ENCODE measurements at regions not wholly inside any gene's neighbourhood (a gene's known extent, or its start where the extent isn't known, plus 50 kb on each side); places are given as distances from the start of the nearest gene placed in this dataset.
A peak's percentile ranks its signal among the peaks of the same experiment; 100 is the strongest.

- Histone ChIP-seq H3K27me3 (replicated peaks; ENCODE audit: control insufficient read depth, insufficient read depth, low read length) (no peaks in the 10 kb centered on the region), H3K4me3 (ENCODE audit: low read depth, low read length) (no peak overlapping the region), H3K36me3 (ENCODE audit: control insufficient read depth, insufficient read depth, low read length) (no peaks in the 10 kb centered on the region), H3K4me1 (no peaks in the 10 kb centered on the region), H3K9me3 (0 out of 2 replicates have a peak, but pooled peaks cover 4% of the 10 kb centered on the region)
- peak in 1 of 2 experiments; percentile 26 for DNase-seq
- no peak overlapping the region for H3K27ac Mint-ChIP-seq (ENCODE audit: unreplicated experiment)
- H3K27me3 Mint-ChIP-seq (ENCODE audit: insufficient read depth, unreplicated experiment): no peaks in the 10 kb centered on the region
- POLR2A ChIA-PET: no interaction called here
- H3K36me3 Mint-ChIP-seq (ENCODE audit: insufficient read depth, unreplicated experiment): no peaks in the 10 kb centered on the region
- H3K9me3 Mint-ChIP-seq (ENCODE audit: unreplicated experiment): no peaks in the 10 kb centered on the region
- H3K4me1 Mint-ChIP-seq (ENCODE audit: low read depth, unreplicated experiment): no peaks in the 10 kb centered on the region
- intact Hi-C loops (cut with micrococcal nuclease; ENCODE audit: unreplicated experiment): loop anchor here (1.0 kb wide), 1 partner anchor 496 kb away; no protein-coding TSS in a partner anchor
- H3K4me3 Mint-ChIP-seq (ENCODE audit: unreplicated experiment): no peak overlapping the region
- TF ChIP-seq CTCF (IDR thresholded peaks at IDR 0.05; ENCODE audit: insufficient read depth in 1 of 2, low read depth in 1 of 2, low read length in 1 of 2, severe bottlenecking in 1 of 2, unreplicated experiment in 1 of 2): peak; percentile 32 to 45
- CTCF ChIA-PET: no interaction called here
- BruUV-seq (replicated peaks): no TSS peak
Measured at GRCh38 chr9:31799953-31800609, 584.4 kb upstream of the ACO1 start.

GRCh38 chr9:31807574-31808256, 576.7 kb upstream of the ACO1 start:
- no peaks in the 10 kb centered on the region for H3K4me1 ChIP-seq
- H3K27me3 ChIP-seq (replicated peaks; ENCODE audit: control insufficient read depth, insufficient read depth, low read length): no peaks in the 10 kb centered on the region
- Mint-ChIP-seq H3K9me3 (ENCODE audit: unreplicated experiment) (no peaks in the 10 kb centered on the region), H3K36me3 (ENCODE audit: insufficient read depth, unreplicated experiment) (no peaks in the 10 kb centered on the region), H3K27me3 (ENCODE audit: insufficient read depth, unreplicated experiment) (peaks cover 10% of the 10 kb centered on the region), H3K4me1 (ENCODE audit: low read depth, unreplicated experiment) (peaks cover 8% of the 10 kb centered on the region), H3K27ac (ENCODE audit: unreplicated experiment) (no peak overlapping the region), H3K4me3 (ENCODE audit: unreplicated experiment) (peak overlapping the region; percentile 58)
- no TSS peak for BruUV-seq (replicated peaks)
- TF ChIP-seq CTCF (IDR thresholded peaks at IDR 0.05; ENCODE audit: insufficient read depth in 1 of 2, low read depth in 1 of 2, low read length in 1 of 2, severe bottlenecking in 1 of 2, unreplicated experiment in 1 of 2): peak in 1 of 2 experiments; percentile 24
- H3K4me3 ChIP-seq (ENCODE audit: low read depth, low read length): no peak overlapping the region
- ChIA-PET POLR2A (no interaction called here), CTCF (no interaction called here)
- no peaks in the 10 kb centered on the region for H3K9me3 ChIP-seq
- H3K36me3 ChIP-seq (ENCODE audit: control insufficient read depth, insufficient read depth, low read length): no peaks in the 10 kb centered on the region
- peak; percentile 28 to 56 for DNase-seq
- intact Hi-C loops (cut with micrococcal nuclease; ENCODE audit: unreplicated experiment): no loop called here

GRCh38 chr9:31808766-31809165, 575.7 kb upstream of the ACO1 start:
- ChIA-PET CTCF (no interaction called here), POLR2A (no interaction called here)
- Histone ChIP-seq H3K27me3 (replicated peaks; ENCODE audit: control insufficient read depth, insufficient read depth, low read length) (no peaks in the 10 kb centered on the region), H3K4me1 (no peaks in the 10 kb centered on the region), H3K36me3 (ENCODE audit: control insufficient read depth, insufficient read depth, low read length) (no peaks in the 10 kb centered on the region), H3K9me3 (no peaks in the 10 kb centered on the region), H3K4me3 (ENCODE audit: low read depth, low read length) (no peak overlapping the region)
- no peak for DNase-seq
- H3K4me3 Mint-ChIP-seq (ENCODE audit: unreplicated experiment): no peak overlapping the region
- peaks cover 8% of the 10 kb centered on the region for H3K4me1 Mint-ChIP-seq (ENCODE audit: low read depth, unreplicated experiment)
- no peak overlapping the region for H3K27ac Mint-ChIP-seq (ENCODE audit: unreplicated experiment)
- no TSS peak for BruUV-seq (replicated peaks)
- no peaks in the 10 kb centered on the region for H3K36me3 Mint-ChIP-seq (ENCODE audit: insufficient read depth, unreplicated experiment)
- intact Hi-C loops (cut with micrococcal nuclease; ENCODE audit: unreplicated experiment): no loop called here
- no peak for TF ChIP-seq CTCF (IDR thresholded peaks at IDR 0.05; ENCODE audit: insufficient read depth in 1 of 2, low read depth in 1 of 2, low read length in 1 of 2, severe bottlenecking in 1 of 2, unreplicated experiment in 1 of 2)
- peaks cover 10% of the 10 kb centered on the region for H3K27me3 Mint-ChIP-seq (ENCODE audit: insufficient read depth, unreplicated experiment)
- H3K9me3 Mint-ChIP-seq (ENCODE audit: unreplicated experiment): no peaks in the 10 kb centered on the region
